ENCODE measurements at regions not wholly inside any gene's neighbourhood (a gene's known extent, or its start where the extent isn't known, plus 50 kb on each side); places are given as distances from the start of the nearest gene placed in this dataset.

DNA sequence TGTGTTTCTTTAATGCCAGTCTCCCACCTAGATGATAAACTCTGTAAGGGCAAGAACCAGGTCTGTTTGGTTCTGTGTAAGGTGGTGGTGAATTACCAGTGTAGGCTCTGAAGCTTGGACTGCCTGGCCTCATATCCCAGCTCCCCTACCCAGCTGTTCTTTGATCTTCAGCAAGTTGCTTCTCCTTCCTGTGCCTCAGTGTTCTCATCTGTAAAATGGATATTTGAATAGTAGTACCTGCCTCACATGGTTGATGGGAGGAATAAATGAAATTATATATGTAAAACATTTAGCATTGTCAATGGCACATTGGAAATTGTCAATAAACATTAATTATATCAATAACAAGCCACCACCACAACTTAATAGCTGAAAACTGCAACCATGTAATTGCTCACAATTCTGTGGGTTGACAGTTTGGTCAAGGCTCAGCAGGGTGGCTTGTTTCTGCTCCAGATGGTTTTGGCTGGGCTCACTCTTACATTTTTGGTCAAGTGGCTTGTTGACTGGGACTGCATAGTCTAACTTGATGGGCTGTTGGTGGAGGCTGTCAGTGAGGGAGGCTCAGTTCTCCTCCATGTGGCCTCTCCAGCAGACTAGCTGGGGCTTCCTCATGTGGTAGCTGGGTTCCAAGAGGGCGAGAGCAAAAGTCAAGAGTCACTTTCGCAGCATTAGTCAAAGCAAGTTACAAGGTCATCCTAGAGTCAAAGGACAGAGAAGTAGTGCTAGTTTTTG, 84.5 kb upstream of the DUSP5 start:
- H3K36me3 ChIP-seq (replicated peaks in 1 of 2; ENCODE audit: control insufficient read depth in 1 of 2, insufficient read depth in 2 of 2, low read length in 2 of 2), result no peaks in the 10 kb centered on the region
- DNase-seq (ENCODE audit: low spot score) (no peak), FAIRE-seq (no peak), ATAC-seq (no peak; the same call in 2 of the 3 replicates)
- H2AFZ ChIP-seq (ENCODE audit: low read length), result no peak overlapping the region
- ChIA-PET POLR2A (interaction anchor here (0.9 to 1.1 kb wide), 2 partner anchors 18 to 88 kb away, joined by 3 read pairs; no protein-coding TSS in a partner anchor), CTCF (ENCODE audit: low intra/inter-chr PET ratio, low total read pairs) (no interaction called here)
- H3K4me1 ChIP-seq (ENCODE audit: insufficient read depth, low read length), result peaks cover 50% of the 10 kb centered on the region
- H4K20me1 ChIP-seq (ENCODE audit: insufficient read depth, low read length), result no peaks in the 10 kb centered on the region
- H3K4me3 ChIP-seq (replicated peaks in 1 of 3; ENCODE audit: insufficient read depth in 1 of 3, low read depth in 2 of 3, low read length in 3 of 3), result no peak overlapping the region
- in situ Hi-C loops (cut with HindIII; ENCODE audit: extremely low pct_ligation_motif_present, low pct_unique_long_range_greater_than_20kb), result no loop called here
- no peak overlapping the region for H3K9ac ChIP-seq (ENCODE audit: insufficient read depth, low read depth, low read length)
- 43% methylated on average over 2 of the region's 2 CpGs for WGBS (ENCODE audit: low lambda C conversion rate)
- no peaks in the 10 kb centered on the region for H3K9me3 ChIP-seq (ENCODE audit: low read length)
- intact Hi-C loops (cut with micrococcal nuclease; ENCODE audit: unreplicated experiment), result no loop called here
- no peaks in the 10 kb centered on the region for H3K79me2 ChIP-seq (ENCODE audit: insufficient read depth, low read length)
- H3K27me3 ChIP-seq (ENCODE audit: control insufficient read depth in 1 of 2, insufficient read depth in 2 of 2, low read length in 2 of 2), result peaks cover 5 to 16% of the 10 kb centered on the region in 2 experiments; a peak in 3 of 5 replicates
- peak overlapping the region; percentile 29; the same call in 1 of the 2 replicates for H3K4me2 ChIP-seq (ENCODE audit: low read depth, low read length)
- no TSS peak for BruUV-seq (replicated peaks)
- H3K27ac ChIP-seq (ENCODE audit: extremely low read length, insufficient read depth, low read length), result no peak overlapping the region
- TF ChIP-seq, protein P1, sequence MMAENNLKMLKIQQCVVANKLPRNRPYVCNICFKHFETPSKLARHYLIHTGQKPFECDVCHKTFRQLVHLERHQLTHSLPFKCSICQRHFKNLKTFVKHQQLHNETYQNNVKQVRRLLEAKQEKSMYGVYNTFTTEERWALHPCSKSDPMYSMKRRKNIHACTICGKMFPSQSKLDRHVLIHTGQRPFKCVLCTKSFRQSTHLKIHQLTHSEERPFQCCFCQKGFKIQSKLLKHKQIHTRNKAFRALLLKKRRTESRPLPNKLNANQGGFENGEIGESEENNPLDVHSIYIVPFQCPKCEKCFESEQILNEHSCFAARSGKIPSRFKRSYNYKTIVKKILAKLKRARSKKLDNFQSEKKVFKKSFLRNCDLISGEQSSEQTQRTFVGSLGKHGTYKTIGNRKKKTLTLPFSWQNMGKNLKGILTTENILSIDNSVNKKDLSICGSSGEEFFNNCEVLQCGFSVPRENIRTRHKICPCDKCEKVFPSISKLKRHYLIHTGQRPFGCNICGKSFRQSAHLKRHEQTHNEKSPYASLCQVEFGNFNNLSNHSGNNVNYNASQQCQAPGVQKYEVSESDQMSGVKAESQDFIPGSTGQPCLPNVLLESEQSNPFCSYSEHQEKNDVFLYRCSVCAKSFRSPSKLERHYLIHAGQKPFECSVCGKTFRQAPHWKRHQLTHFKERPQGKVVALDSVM (CRISPR knock-in tag; IDR thresholded peaks at IDR 0.05), result 0 out of 2 replicates have a peak, but pooled peaks have one; percentile 6
- TF ChIP-seq ZNF713 (CRISPR knock-in tag; IDR thresholded peaks at IDR 0.05) (no peak), ZEB1 (IDR thresholded peaks at IDR 0.05; ENCODE audit: insufficient replicate concordance, low read depth) (no peak), MXD3 (CRISPR knock-in tag; IDR thresholded peaks at IDR 0.05) (no peak), ZNF746 (CRISPR knock-in tag; IDR thresholded peaks at IDR 0.05) (no peak), KDM5A (IDR thresholded peaks at IDR 0.05; ENCODE audit: borderline replicate concordance, low read length) (no peak), ZMYM3 (CRISPR knock-in tag; IDR thresholded peaks at IDR 0.05) (peak; percentile 74), TEAD2 (CRISPR knock-in tag; IDR thresholded peaks at IDR 0.05) (no peak), PLSCR1 (CRISPR knock-in tag; IDR thresholded peaks at IDR 0.05; ENCODE audit: borderline replicate concordance) (no peak), ZNF513 (CRISPR knock-in tag; conservative IDR thresholded peaks at IDR 0.05) (no peak), PAF1 (CRISPR knock-in tag; IDR thresholded peaks at IDR 0.05) (no peak), ESRRA (CRISPR knock-in tag; IDR thresholded peaks at IDR 0.05; ENCODE audit: low read depth) (peak; percentile 1; the same call in 1 of the 2 replicates), SP140L (CRISPR knock-in tag; IDR thresholded peaks at IDR 0.05; ENCODE audit: borderline replicate concordance) (no peak), ZNF556 (CRISPR knock-in tag; IDR thresholded peaks at IDR 0.05; ENCODE audit: borderline replicate concordance) (no peak), ZMAT3 (CRISPR knock-in tag; conservative IDR thresholded peaks at IDR 0.05) (no peak), ZNF143 (CRISPR knock-in tag; IDR thresholded peaks at IDR 0.05) (no peak), FOXC1 (CRISPR knock-in tag; IDR thresholded peaks at IDR 0.05; ENCODE audit: borderline replicate concordance) (no peak)
- TF ChIP-seq, protein P2, sequence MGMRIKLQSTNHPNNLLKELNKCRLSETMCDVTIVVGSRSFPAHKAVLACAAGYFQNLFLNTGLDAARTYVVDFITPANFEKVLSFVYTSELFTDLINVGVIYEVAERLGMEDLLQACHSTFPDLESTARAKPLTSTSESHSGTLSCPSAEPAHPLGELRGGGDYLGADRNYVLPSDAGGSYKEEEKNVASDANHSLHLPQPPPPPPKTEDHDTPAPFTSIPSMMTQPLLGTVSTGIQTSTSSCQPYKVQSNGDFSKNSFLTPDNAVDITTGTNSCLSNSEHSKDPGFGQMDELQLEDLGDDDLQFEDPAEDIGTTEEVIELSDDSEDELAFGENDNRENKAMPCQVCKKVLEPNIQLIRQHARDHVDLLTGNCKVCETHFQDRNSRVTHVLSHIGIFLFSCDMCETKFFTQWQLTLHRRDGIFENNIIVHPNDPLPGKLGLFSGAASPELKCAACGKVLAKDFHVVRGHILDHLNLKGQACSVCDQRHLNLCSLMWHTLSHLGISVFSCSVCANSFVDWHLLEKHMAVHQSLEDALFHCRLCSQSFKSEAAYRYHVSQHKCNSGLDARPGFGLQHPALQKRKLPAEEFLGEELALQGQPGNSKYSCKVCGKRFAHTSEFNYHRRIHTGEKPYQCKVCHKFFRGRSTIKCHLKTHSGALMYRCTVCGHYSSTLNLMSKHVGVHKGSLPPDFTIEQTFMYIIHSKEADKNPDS (CRISPR knock-in tag; IDR thresholded peaks at IDR 0.05), result no peak

Measured in HepG2 (cell line).